Transverse colon (tissue), 4 donors: ENCODE measurements at regions not wholly inside any gene's neighbourhood (a gene's known extent, or its start where the extent isn't known, plus 50 kb on each side); places are given as distances from the start of the nearest gene placed in this dataset.

Source experiments
- DNase-seq: peaks from one replicate; pipeline ENCODE4 v3.0.0-alpha.2; 2019
- H3K27ac ChIP-seq, 4 donors: fragments of 200-600 bp; sonication (generic); 2 replicates each; pipeline ENCODE4 v1.5.1; 2016 to 2018; ENCODE audit warnings: inconsistent platforms in 4 of 4
- H3K27me3 ChIP-seq: fragments of 200-600 bp; sonication (generic); 2 replicates; pipeline ENCODE4 v1.5.1; 2017; ENCODE audit warnings: inconsistent platforms
- H3K36me3 ChIP-seq, 4 donors: fragments of 200-600 bp; sonication (generic); 2 replicates each; pipeline ENCODE4 v1.5.1; 2017 to 2019; ENCODE audit warnings: inconsistent platforms in 4 of 4
- H3K4me1 ChIP-seq, 4 donors: fragments of 200-600 bp; sonication (generic); 2 replicates each; pipeline ENCODE4 v1.5.1; 2017 to 2020; ENCODE audit warnings: inconsistent platforms in 4 of 4
- H3K4me3 ChIP-seq, 4 donors: fragments of 200-600 bp; sonication (generic); 1 replicate in 1 of 4; 2 replicates in 3 of 4; pipeline versions ENCODE4 v1.5.1 to v1.6.1; 2017 to 2019; ENCODE audit warnings: inconsistent platforms in 4 of 4
- H3K9me3 ChIP-seq, 2 donors: fragments of 200-600 bp; sonication (generic); 2 replicates each; pipeline ENCODE4 v1.5.1; 2017 to 2019; ENCODE audit warnings: inconsistent platforms in 2 of 2
- EP300 ChIP-seq: sonication (generic); formaldehyde crosslinking; IDR thresholded peaks from one replicate; pipeline ENCODE4 v1.6.1; 2017; ENCODE audit warnings: antibody characterized with exemption, low read depth
- POLR2A ChIP-seq: fragments of 450-650 bp; IDR thresholded peaks from one replicate; pipeline ENCODE4 v1.6.1; 2016; ENCODE audit warnings: antibody characterized with exemption, mild to moderate bottlenecking, moderate library complexity
- POLR2AphosphoS5 ChIP-seq, 3 donors: sonication (generic); formaldehyde crosslinking; IDR thresholded peaks; one replicate each; pipeline ENCODE4 v1.6.1; 2016; ENCODE audit warnings: antibody characterized with exemption in 3 of 3
- WGBS, 2 donors: methylation state at CpG; one replicate each; pipeline ENCODE4 v1.1.5; 2018; ENCODE audit warnings: low coverage in 1 of 2; 5-methylcytosine and 5-hydroxymethylcytosine counted together
- in situ Hi-C, 4 donors: fragments of 200-750 bp; cut with MboI; loops; one replicate each; pipeline versions ENCODE4 v1.15.0 to v1.15.1; 2017; ENCODE audit warnings: low sequenced_read_pairs in 3 of 4, low pct_ligation_motif_present in 1 of 4, low pct_unique_long_range_greater_than_20kb in 1 of 4
- intact Hi-C: fragments of 100-400 bp; cut with DNase I; formaldehyde crosslinking; loops from one replicate; pipeline ENCODE4 v1.15.1; 2023; ENCODE audit warnings: low total_unique reads
- TF ChIP-seq, protein P1 (sequence below), 5 experiments: fragments of 200-600 bp in 3 of 5; fragments of 450-650 bp in 2 of 5; sonication (generic) in 3 of 5; IDR thresholded peaks; 1 replicate in 2 of 5; 2 replicates in 3 of 5; pipeline ENCODE4 v1.5.1; 2016 to 2017; ENCODE audit warnings: antibody characterized with exemption in 5 of 5, inconsistent platforms in 3 of 5, mild to moderate bottlenecking in 2 of 5, moderate library complexity in 1 of 5

DNA sequence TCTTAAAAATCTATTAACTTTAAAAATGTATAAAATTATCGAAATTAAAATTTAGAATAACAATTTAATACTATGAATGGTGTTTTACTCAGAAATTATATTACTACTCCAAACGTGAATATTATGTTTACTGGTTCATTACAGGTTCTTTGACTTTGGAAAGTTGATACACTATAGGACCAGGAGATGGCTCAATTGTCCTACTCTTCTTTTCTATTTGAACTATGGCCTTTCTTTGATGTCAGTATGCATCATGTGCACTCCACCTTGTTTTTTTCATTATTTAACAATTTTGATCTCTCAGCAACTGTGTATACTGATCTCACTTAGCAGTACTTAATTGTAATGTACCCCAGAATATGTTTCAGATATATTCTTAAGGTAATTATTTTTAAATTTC lies 391.5 kb upstream of the MANEA start:
- 25 to 38% methylated on average over 2 of the region's 2 CpGs for WGBS, 2 donors
- intact Hi-C loops = no loop called here

GRCh38 chr6:95186710-95187109 lies 390.6 kb upstream of the MANEA start:
- in situ Hi-C loops (no loop called here), intact Hi-C loops (no loop called here)
- no peaks in the 10 kb centered on the region for H3K9me3 ChIP-seq
- H3K27me3 ChIP-seq = no peaks in the 10 kb centered on the region
- H3K4me3 ChIP-seq = no peak overlapping the region
- DNase-seq = no peak
- 86 to 87% methylated on average over 1 of the region's 1 CpG for WGBS, 2 donors
- H3K27ac ChIP-seq = no peak overlapping the region
- H3K4me1 ChIP-seq = no peaks in the 10 kb centered on the region
- TF ChIP-seq POLR2A = no peak
- no peaks in the 10 kb centered on the region for H3K36me3 ChIP-seq

More for the DNA sequence above, 391.5 kb upstream of the MANEA start:
- Histone ChIP-seq H3K9me3 (no peaks in the 10 kb centered on the region), H3K4me1 (no peaks in the 10 kb centered on the region), H3K4me3 (no peak overlapping the region), H3K27ac (no peak overlapping the region), H3K27me3 (no peaks in the 10 kb centered on the region), H3K36me3 (no peaks in the 10 kb centered on the region)
- in situ Hi-C loops = no loop called here
- TF ChIP-seq, protein P1, sequence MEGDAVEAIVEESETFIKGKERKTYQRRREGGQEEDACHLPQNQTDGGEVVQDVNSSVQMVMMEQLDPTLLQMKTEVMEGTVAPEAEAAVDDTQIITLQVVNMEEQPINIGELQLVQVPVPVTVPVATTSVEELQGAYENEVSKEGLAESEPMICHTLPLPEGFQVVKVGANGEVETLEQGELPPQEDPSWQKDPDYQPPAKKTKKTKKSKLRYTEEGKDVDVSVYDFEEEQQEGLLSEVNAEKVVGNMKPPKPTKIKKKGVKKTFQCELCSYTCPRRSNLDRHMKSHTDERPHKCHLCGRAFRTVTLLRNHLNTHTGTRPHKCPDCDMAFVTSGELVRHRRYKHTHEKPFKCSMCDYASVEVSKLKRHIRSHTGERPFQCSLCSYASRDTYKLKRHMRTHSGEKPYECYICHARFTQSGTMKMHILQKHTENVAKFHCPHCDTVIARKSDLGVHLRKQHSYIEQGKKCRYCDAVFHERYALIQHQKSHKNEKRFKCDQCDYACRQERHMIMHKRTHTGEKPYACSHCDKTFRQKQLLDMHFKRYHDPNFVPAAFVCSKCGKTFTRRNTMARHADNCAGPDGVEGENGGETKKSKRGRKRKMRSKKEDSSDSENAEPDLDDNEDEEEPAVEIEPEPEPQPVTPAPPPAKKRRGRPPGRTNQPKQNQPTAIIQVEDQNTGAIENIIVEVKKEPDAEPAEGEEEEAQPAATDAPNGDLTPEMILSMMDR (IDR thresholded peaks at IDR 0.05) = no peak
- no peak for TF ChIP-seq POLR2A
- TF ChIP-seq EP300 = no peak
- DNase-seq = no peak

DNA sequence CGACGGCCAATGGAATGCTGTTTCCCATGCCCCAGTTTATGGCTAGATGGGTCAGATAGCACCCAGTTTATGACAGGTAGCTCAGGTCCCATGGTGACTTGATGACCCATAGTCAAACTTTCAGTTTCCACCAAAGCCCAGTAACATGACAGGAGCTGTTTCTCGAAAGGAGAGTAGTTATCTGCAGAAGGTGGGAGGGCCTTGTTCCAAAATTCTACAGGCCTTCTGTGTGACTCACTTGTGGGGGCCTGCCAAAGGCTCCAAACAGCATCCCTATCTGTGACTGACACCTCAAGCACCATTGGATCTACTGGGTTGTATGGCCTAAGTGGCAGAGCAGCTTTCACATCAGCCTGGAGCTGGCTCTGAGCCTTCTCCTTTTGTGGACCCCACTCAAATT lies 379.7 kb upstream of the MANEA start:
- TF ChIP-seq, protein P1 (IDR thresholded peaks at IDR 0.05) = no peak
- no peak for TF ChIP-seq EP300
- no peak for TF ChIP-seq POLR2A
- TF ChIP-seq POLR2AphosphoS5 (IDR thresholded peaks at IDR 0.05) = no peak
- Histone ChIP-seq H3K4me3 (no peak overlapping the region), H3K4me1 (no peaks in the 10 kb centered on the region), H3K27ac (no peak overlapping the region), H3K27me3 (no peaks in the 10 kb centered on the region), H3K9me3 (no peaks in the 10 kb centered on the region), H3K36me3 (no peaks in the 10 kb centered on the region)
- 73% methylated on average over 3 of the region's 3 CpGs; no CpG with 5 or more reads in 1 of the 2 donors for WGBS, 2 donors
- in situ Hi-C loops = no loop called here
- no peak for DNase-seq
- intact Hi-C loops = no loop called here

GRCh38 chr6:95203153-95203754 lies 374.1 kb upstream of the MANEA start:
- intact Hi-C loops = no loop called here
- in situ Hi-C loops = no loop called here
- H3K4me3 ChIP-seq = no peak overlapping the region
- WGBS, 2 donors = 36 to 60% methylated on average over 1 to 2 of the region's 2 CpGs
- H3K27ac ChIP-seq = no peak overlapping the region
- no peaks in the 10 kb centered on the region for H3K27me3 ChIP-seq
- H3K4me1 ChIP-seq = no peaks in the 10 kb centered on the region
- no peak for DNase-seq
- no peaks in the 10 kb centered on the region for H3K9me3 ChIP-seq
- no peaks in the 10 kb centered on the region for H3K36me3 ChIP-seq
- no peak for TF ChIP-seq POLR2AphosphoS5 (IDR thresholded peaks at IDR 0.05)
- TF ChIP-seq, protein P1 (IDR thresholded peaks at IDR 0.05) = peak; percentile 24 to 49 (median 36)

GRCh38 chr6:95204178-95204577 lies 373.2 kb upstream of the MANEA start:
- WGBS, 2 donors = 61 to 83% methylated on average over 2 of the region's 2 CpGs
- Histone ChIP-seq H3K36me3 (no peaks in the 10 kb centered on the region), H3K27ac (no peak overlapping the region), H3K27me3 (no peaks in the 10 kb centered on the region), H3K4me3 (no peak overlapping the region), H3K9me3 (no peaks in the 10 kb centered on the region), H3K4me1 (no peaks in the 10 kb centered on the region)
- intact Hi-C loops (no loop called here), in situ Hi-C loops (no loop called here)
- no peak for TF ChIP-seq POLR2AphosphoS5 (IDR thresholded peaks at IDR 0.05)
- TF ChIP-seq, protein P1 (IDR thresholded peaks at IDR 0.05) = no peak
- TF ChIP-seq EP300 = no peak
- no peak for TF ChIP-seq POLR2A
- no peak for DNase-seq
